ENCODE measurements at regions not wholly inside any gene's neighbourhood (a gene's known extent, or its start where the extent isn't known, plus 50 kb on each side); places are given as distances from the start of the nearest gene placed in this dataset.

- no peak for TF ChIP-seq SP1 (IDR thresholded peaks at IDR 0.05)
- no peak for TF ChIP-seq FOXM1 (IDR thresholded peaks at IDR 0.05; ENCODE audit: borderline replicate concordance)
- TF ChIP-seq LEF1 (IDR thresholded peaks at IDR 0.05; ENCODE audit: borderline replicate concordance) = no peak
- no peak for TF ChIP-seq BHLHE40 (IDR thresholded peaks at IDR 0.05; ENCODE audit: borderline replicate concordance)
- no peak for TF ChIP-seq ARNT (IDR thresholded peaks at IDR 0.05)
- TF ChIP-seq SUZ12 (IDR thresholded peaks at IDR 0.05) = no peak
- TF ChIP-seq HDGF (IDR thresholded peaks at IDR 0.05; ENCODE audit: borderline replicate concordance) = no peak
- TF ChIP-seq FOXA1 (IDR thresholded peaks at IDR 0.05) = no peak
Observed at GRCh38 chr6:129923530-129924250, 62.6 kb upstream of the TMEM244 start.
